GM12891 (cell line): ENCODE measurements at regions not wholly inside any gene's neighbourhood (a gene's known extent, or its start where the extent isn't known, plus 50 kb on each side); places are given as distances from the start of the nearest gene placed in this dataset.

Experiments
- POLR2A ChIP-seq: IDR thresholded peaks from 2 replicates; pipeline ENCODE4 v1.6.1; 2011; ENCODE audit warnings: low read depth, low read length, control low read depth
- TAF1 ChIP-seq: IDR thresholded peaks from 2 replicates; pipeline ENCODE4 v1.6.1; 2011; ENCODE audit warnings: low read depth, low read length, control low read depth

DNA sequence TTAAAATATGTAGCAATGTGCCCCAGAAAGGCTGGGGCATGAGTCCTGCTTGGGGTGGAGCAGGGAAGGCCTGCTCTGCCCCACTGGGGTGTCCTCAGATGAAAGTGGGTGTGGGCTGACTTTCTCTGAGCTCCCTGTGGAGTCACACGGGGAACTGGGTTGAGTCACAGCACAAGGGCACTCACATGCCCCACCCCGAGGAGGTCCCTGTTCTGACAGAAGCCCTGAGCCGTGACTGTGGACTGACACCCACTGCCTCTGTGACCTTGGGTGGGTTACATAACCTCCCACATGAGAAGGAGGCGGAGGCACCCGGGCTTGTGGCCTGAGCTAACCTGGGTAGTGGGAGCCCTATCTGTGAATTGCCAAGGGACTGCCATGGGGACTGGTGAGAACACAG, 52.5 kb upstream of the TINAGL1 start:
- no peak for TF ChIP-seq TAF1
- TF ChIP-seq POLR2A = no peak
